GM12864 (cell line): ENCODE measurements at regions not wholly inside any gene's neighbourhood (a gene's known extent, or its start where the extent isn't known, plus 50 kb on each side); places are given as distances from the start of the nearest gene placed in this dataset.

Experiments
- DNase-seq: peaks from one replicate; pipeline ENCODE4 v3.0.0-alpha.2; 2011; ENCODE audit warnings: low read depth
- H3K4me3 ChIP-seq: 2 replicates; pipeline ENCODE4 v1.5.1; 2011; ENCODE audit warnings: mild to moderate bottlenecking, low read depth, low read length, control low read depth
- CTCF ChIP-seq: IDR thresholded peaks from 2 replicates; pipeline ENCODE4 v1.5.1; 2011; ENCODE audit warnings: low read depth, mild to moderate bottlenecking, moderate library complexity, low read length, control low read depth, inconsistent platforms; ENCODE audit errors: missing control alignments

- no peak overlapping the region for H3K4me3 ChIP-seq
- DNase-seq, result no peak
- no peak for TF ChIP-seq CTCF
Observed at GRCh38 chr15:85997618-85998017, 82.1 kb upstream of the AGBL1 start.

- no peak overlapping the region for H3K4me3 ChIP-seq
- DNase-seq, result no peak
- no peak for TF ChIP-seq CTCF
Observed at GRCh38 chr15:85999658-86000057, 80.0 kb upstream of the AGBL1 start.

GRCh38 chr15:86001200-86001599 is 78.5 kb upstream of the AGBL1 start:
- no peak overlapping the region for H3K4me3 ChIP-seq
- no peak for DNase-seq
- no peak for TF ChIP-seq CTCF

- H3K4me3 ChIP-seq, result no peak overlapping the region
- no peak for TF ChIP-seq CTCF
- no peak for DNase-seq
Observed at GRCh38 chr15:86002444-86002843, 77.2 kb upstream of the AGBL1 start.

GRCh38 chr15:86004061-86004460 is 75.6 kb upstream of the AGBL1 start:
- TF ChIP-seq CTCF, result no peak
- DNase-seq, result no peak
- no peak overlapping the region for H3K4me3 ChIP-seq

GRCh38 chr15:86006546-86006945 is 73.1 kb upstream of the AGBL1 start:
- no peak for TF ChIP-seq CTCF
- H3K4me3 ChIP-seq, result no peak overlapping the region

GRCh38 chr15:86009727-86010126 is 69.9 kb upstream of the AGBL1 start:
- no peak for TF ChIP-seq CTCF
- DNase-seq, result no peak

More at GRCh38 chr15:86006546-86006945, 73.1 kb upstream of the AGBL1 start:
- no peak for DNase-seq

More at GRCh38 chr15:86009727-86010126, 69.9 kb upstream of the AGBL1 start:
- H3K4me3 ChIP-seq, result no peak overlapping the region
